ENCODE measurements at regions not wholly inside any gene's neighbourhood (a gene's known extent, or its start where the extent isn't known, plus 50 kb on each side); places are given as distances from the start of the nearest gene placed in this dataset.

- Histone ChIP-seq H2BK5ac (ENCODE audit: low read depth, low read length, poor library complexity, severe bottlenecking) (no peak overlapping the region), H3K23ac (ENCODE audit: low read depth, low read length) (no peak overlapping the region), H3K4me1 (ENCODE audit: control insufficient read depth, insufficient read depth, low read length) (no peaks in the 10 kb centered on the region), H3K9ac (ENCODE audit: low read depth, low read length) (no peak overlapping the region), H3K9me1 (ENCODE audit: insufficient read depth, low read length) (no peaks in the 10 kb centered on the region), H4K8ac (ENCODE audit: low read depth in 2 of 2, low read length in 2 of 2) (no peak overlapping the region), H3K18ac (ENCODE audit: low read depth, low read length) (no peak overlapping the region), H4K91ac (ENCODE audit: insufficient read depth, low read depth, low read length) (no peak overlapping the region), H2AK5ac (ENCODE audit: low read depth, low read length) (no peak overlapping the region), H4K5ac (ENCODE audit: low read depth, low read length) (no peak overlapping the region), H2BK120ac (ENCODE audit: low read depth, low read length) (no peak overlapping the region), H3K4me3 (ENCODE audit: insufficient read depth, low read depth, low read length) (no peak overlapping the region), H3K27me3 (ENCODE audit: control insufficient read depth, insufficient read depth, low read length) (no peaks in the 10 kb centered on the region), H3K79me1 (ENCODE audit: low read depth in 1 of 2, low read length in 2 of 2) (no peaks in the 10 kb centered on the region), H3K4ac (ENCODE audit: low read depth, low read length) (no peak overlapping the region), H3K27ac (ENCODE audit: insufficient read depth, low read length) (no peak overlapping the region), H2BK20ac (ENCODE audit: low read depth, low read length) (no peak overlapping the region), H4K20me1 (ENCODE audit: insufficient read depth, low read length) (no peaks in the 10 kb centered on the region), H3K36me3 (ENCODE audit: control insufficient read depth, insufficient read depth, low read length) (no peaks in the 10 kb centered on the region), H3K14ac (replicated peaks; ENCODE audit: low read depth, low read length) (no peak overlapping the region), H2AK9ac (replicated peaks; ENCODE audit: low read depth, low read length, poor library complexity) (no peak overlapping the region), H3K9me3 (ENCODE audit: control insufficient read depth, insufficient read depth, low read length) (no peaks in the 10 kb centered on the region), H2AFZ (replicated peaks; ENCODE audit: low read length, poor library complexity) (no peak overlapping the region), H2BK15ac (ENCODE audit: low read depth, low read length) (no peak overlapping the region), H3K56ac (ENCODE audit: extremely low read depth, insufficient read depth, low read length) (no peak overlapping the region), H3K4me2 (ENCODE audit: low read depth, low read length) (no peak overlapping the region)
- in situ Hi-C loops (cut with MboI; ENCODE audit: low sequenced_read_pairs), result no loop called here
- no TSS peak for BruUV-seq (replicated peaks)
- no peak for TF ChIP-seq MAFK (IDR thresholded peaks at IDR 0.05; ENCODE audit: low read depth, low read length)
- TF ChIP-seq, protein P1, sequence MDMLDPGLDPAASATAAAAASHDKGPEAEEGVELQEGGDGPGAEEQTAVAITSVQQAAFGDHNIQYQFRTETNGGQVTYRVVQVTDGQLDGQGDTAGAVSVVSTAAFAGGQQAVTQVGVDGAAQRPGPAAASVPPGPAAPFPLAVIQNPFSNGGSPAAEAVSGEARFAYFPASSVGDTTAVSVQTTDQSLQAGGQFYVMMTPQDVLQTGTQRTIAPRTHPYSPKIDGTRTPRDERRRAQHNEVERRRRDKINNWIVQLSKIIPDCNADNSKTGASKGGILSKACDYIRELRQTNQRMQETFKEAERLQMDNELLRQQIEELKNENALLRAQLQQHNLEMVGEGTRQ (IDR thresholded peaks at IDR 0.05; ENCODE audit: low read depth, low read length), result no peak
- no peak for TF ChIP-seq BHLHE40 (IDR thresholded peaks at IDR 0.05; ENCODE audit: low read depth, low read length)
- TF ChIP-seq POLR2A (IDR thresholded peaks at IDR 0.05; ENCODE audit: low read depth, low read length), result no peak
- no peak for TF ChIP-seq FOS (IDR thresholded peaks at IDR 0.05; ENCODE audit: low read depth, low read length)
- no peak for TF ChIP-seq MAZ (IDR thresholded peaks at IDR 0.05; ENCODE audit: borderline replicate concordance, low read depth, low read length)
- TF ChIP-seq NFE2L2 (IDR thresholded peaks at IDR 0.05; ENCODE audit: low read depth, low read length), result no peak
- TF ChIP-seq ELK1 (IDR thresholded peaks at IDR 0.05; ENCODE audit: borderline replicate concordance, low read depth, low read length), result no peak
- no peak for TF ChIP-seq MXI1 (IDR thresholded peaks at IDR 0.05; ENCODE audit: borderline replicate concordance, low read depth, low read length)
- no peak for TF ChIP-seq RAD21 (IDR thresholded peaks at IDR 0.05; ENCODE audit: low read length)
- ATAC-seq (ENCODE audit: low read depth) (no peak), DNase-seq (no peak)
- dilution Hi-C loops (cut with HindIII; ENCODE audit: low sequenced_read_pairs, unreplicated experiment), result no loop called here
- ChIA-PET CTCF (no interaction called here), POLR2A (ENCODE audit: unreplicated experiment) (no interaction called here)
- intact Hi-C loops (cut with micrococcal nuclease), result no loop called here
- WGBS, 2 experiments (ENCODE audit: extremely low coverage in 2 of 2, insufficient read length in 1 of 2), result no CpG with 5 or more reads among the region's 5 CpGs
Measured at GRCh38 chr1:82258887-82259286, 458.2 kb downstream of the ADGRL2 start.
